ENCODE measurements at regions not wholly inside any gene's neighbourhood (a gene's known extent, or its start where the extent isn't known, plus 50 kb on each side); places are given as distances from the start of the nearest gene placed in this dataset.

- peak; percentile 19 for DNase-seq (ENCODE audit: low read depth, low spot score)
- no peak for TF ChIP-seq CTCF (IDR thresholded peaks at IDR 0.05; ENCODE audit: low read depth, low read length)
- no peak overlapping the region for H3K4me3 ChIP-seq (ENCODE audit: low read depth, low read length)
- in situ Hi-C loops (cut with HindIII; ENCODE audit: low sequenced_read_pairs), result no loop called here
Measured at GRCh38 chr7:131161103-131161502, 166.6 kb upstream of the MKLN1 start.

GRCh38 chr7:131164025-131164925, 163.4 kb upstream of the MKLN1 start:
- no peak for TF ChIP-seq CTCF (IDR thresholded peaks at IDR 0.05; ENCODE audit: low read depth, low read length)
- in situ Hi-C loops (cut with HindIII; ENCODE audit: low sequenced_read_pairs), result no loop called here
- H3K4me3 ChIP-seq (ENCODE audit: low read depth, low read length), result no peak overlapping the region
- DNase-seq (ENCODE audit: low read depth, low spot score), result peak; percentile 45

GRCh38 chr7:131166066-131166465, 161.6 kb upstream of the MKLN1 start:
- no peak for TF ChIP-seq CTCF (IDR thresholded peaks at IDR 0.05; ENCODE audit: low read depth, low read length)
- in situ Hi-C loops (cut with HindIII; ENCODE audit: low sequenced_read_pairs), result no loop called here
- no peak overlapping the region for H3K4me3 ChIP-seq (ENCODE audit: low read depth, low read length)
- peak; percentile 50 for DNase-seq (ENCODE audit: low read depth, low spot score)

GRCh38 chr7:131170440-131171271, 157.0 kb upstream of the MKLN1 start:
- DNase-seq (ENCODE audit: low read depth, low spot score), result peak; percentile 18
- no peak for TF ChIP-seq CTCF (IDR thresholded peaks at IDR 0.05; ENCODE audit: low read depth, low read length)
- in situ Hi-C loops (cut with HindIII; ENCODE audit: low sequenced_read_pairs), result no loop called here
- no peak overlapping the region for H3K4me3 ChIP-seq (ENCODE audit: low read depth, low read length)

GRCh38 chr7:131173145-131173890, 154.4 kb upstream of the MKLN1 start:
- in situ Hi-C loops (cut with HindIII; ENCODE audit: low sequenced_read_pairs), result no loop called here
- H3K4me3 ChIP-seq (ENCODE audit: low read depth, low read length), result no peak overlapping the region
- no peak for TF ChIP-seq CTCF (IDR thresholded peaks at IDR 0.05; ENCODE audit: low read depth, low read length)
- peak; percentile 35 for DNase-seq (ENCODE audit: low read depth, low spot score)

- in situ Hi-C loops (cut with HindIII; ENCODE audit: low sequenced_read_pairs), result no loop called here
- no peak for DNase-seq (ENCODE audit: low read depth, low spot score)
Measured at GRCh38 chr7:131174391-131174790, 153.3 kb upstream of the MKLN1 start.

More at GRCh38 chr7:131174391-131174790, 153.3 kb upstream of the MKLN1 start:
- TF ChIP-seq CTCF (IDR thresholded peaks at IDR 0.05; ENCODE audit: low read depth, low read length), result no peak
- no peak overlapping the region for H3K4me3 ChIP-seq (ENCODE audit: low read depth, low read length)
